GM12864 (cell line): ENCODE measurements at regions not wholly inside any gene's neighbourhood (a gene's known extent, or its start where the extent isn't known, plus 50 kb on each side); places are given as distances from the start of the nearest gene placed in this dataset.

Experiments
- DNase-seq: peaks from one replicate; pipeline ENCODE4 v3.0.0-alpha.2; 2011; ENCODE audit warnings: low read depth
- H3K4me3 ChIP-seq: 2 replicates; pipeline ENCODE4 v1.5.1; 2011; ENCODE audit warnings: mild to moderate bottlenecking, low read depth, low read length, control low read depth
- TF ChIP-seq, protein P1 (sequence below): IDR thresholded peaks from 2 replicates; pipeline ENCODE4 v1.5.1; 2011; ENCODE audit warnings: low read depth, mild to moderate bottlenecking, moderate library complexity, low read length, control low read depth, inconsistent platforms; ENCODE audit errors: missing control alignments

DNA sequence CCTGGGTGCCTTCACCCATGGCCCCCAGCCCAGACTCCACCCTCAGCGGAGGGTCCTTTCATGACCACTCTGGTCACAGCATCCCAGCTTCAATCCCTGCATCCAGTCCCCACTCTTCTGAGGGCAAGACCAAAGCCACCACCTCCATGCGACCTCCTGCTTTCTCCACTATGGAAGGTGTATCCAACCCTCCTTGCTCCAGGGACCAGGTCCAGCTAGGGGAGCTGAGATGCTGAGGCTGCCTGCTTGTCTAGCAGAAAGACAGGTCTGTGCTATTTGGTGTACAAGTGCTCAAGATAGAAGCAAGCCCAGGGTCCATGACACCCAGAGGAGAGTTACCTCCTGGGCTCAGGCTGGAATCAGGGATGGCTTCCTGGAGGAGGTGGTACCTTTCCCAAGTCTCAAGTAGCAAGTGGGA lies 73.8 kb upstream of the RAB6C start:
- DNase-seq, result no peak
- H3K4me3 ChIP-seq, result no peak overlapping the region
- TF ChIP-seq, protein P1, sequence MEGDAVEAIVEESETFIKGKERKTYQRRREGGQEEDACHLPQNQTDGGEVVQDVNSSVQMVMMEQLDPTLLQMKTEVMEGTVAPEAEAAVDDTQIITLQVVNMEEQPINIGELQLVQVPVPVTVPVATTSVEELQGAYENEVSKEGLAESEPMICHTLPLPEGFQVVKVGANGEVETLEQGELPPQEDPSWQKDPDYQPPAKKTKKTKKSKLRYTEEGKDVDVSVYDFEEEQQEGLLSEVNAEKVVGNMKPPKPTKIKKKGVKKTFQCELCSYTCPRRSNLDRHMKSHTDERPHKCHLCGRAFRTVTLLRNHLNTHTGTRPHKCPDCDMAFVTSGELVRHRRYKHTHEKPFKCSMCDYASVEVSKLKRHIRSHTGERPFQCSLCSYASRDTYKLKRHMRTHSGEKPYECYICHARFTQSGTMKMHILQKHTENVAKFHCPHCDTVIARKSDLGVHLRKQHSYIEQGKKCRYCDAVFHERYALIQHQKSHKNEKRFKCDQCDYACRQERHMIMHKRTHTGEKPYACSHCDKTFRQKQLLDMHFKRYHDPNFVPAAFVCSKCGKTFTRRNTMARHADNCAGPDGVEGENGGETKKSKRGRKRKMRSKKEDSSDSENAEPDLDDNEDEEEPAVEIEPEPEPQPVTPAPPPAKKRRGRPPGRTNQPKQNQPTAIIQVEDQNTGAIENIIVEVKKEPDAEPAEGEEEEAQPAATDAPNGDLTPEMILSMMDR, result no peak

DNA sequence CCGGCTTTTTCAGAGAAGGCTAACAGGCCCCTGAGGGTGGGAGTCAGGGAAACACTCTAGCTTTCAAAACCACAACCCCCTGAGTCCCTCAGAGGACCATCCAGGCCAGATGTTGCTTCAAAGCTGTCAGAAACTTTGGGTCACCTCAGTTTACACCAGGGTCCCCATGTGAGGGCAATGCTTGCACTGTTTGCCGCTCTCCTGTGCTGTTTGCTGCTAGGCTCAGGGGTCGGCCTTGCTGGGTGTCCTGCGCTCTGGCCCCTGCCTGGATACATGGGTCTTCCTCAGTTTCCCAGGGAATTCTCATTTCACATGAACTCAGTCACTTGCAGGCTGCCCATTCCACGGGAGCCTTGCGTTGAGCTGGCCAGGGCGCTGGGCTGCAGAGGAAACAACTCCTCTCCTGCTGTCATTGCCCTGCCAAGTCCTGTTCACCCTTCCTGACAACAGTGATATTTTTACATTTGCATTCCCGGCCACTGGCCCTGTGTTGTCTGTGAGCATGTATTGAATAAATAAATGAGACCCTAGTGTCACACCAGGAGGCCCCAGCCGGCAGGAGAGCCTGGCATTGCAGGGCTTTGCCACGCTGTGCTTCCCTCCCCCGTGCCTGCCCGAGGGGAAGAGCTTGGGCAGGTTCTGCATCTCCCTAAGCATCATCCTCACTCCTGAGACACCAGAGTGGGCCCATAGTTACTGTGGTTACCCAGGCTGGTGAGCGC lies 73.2 kb upstream of the RAB6C start:
- TF ChIP-seq, protein P1, result no peak
- H3K4me3 ChIP-seq, result no peak overlapping the region

DNA sequence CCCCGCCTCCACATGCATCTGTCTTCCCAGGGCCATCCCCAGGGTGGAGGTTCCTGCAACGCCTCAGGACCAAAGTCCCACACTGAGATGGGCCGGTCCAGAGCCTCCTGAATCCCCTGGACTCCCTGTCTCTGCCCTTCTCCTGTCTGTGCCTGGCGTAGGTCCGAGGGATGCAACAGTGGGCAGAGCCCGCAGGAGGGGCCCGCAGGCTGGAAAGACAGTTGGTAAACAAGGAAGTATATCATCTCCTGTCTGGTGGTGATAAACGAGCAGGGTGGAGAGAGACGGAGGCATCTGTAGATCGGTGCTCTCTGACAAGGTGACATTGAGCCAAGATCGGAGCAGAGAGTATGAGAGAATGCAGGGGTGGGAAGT lies 72.6 kb upstream of the RAB6C start:
- TF ChIP-seq, protein P1, result no peak
- H3K4me3 ChIP-seq, result no peak overlapping the region
- DNase-seq, result no peak

More for the DNA sequence above, 73.2 kb upstream of the RAB6C start:
- DNase-seq, result no peak

DNA sequence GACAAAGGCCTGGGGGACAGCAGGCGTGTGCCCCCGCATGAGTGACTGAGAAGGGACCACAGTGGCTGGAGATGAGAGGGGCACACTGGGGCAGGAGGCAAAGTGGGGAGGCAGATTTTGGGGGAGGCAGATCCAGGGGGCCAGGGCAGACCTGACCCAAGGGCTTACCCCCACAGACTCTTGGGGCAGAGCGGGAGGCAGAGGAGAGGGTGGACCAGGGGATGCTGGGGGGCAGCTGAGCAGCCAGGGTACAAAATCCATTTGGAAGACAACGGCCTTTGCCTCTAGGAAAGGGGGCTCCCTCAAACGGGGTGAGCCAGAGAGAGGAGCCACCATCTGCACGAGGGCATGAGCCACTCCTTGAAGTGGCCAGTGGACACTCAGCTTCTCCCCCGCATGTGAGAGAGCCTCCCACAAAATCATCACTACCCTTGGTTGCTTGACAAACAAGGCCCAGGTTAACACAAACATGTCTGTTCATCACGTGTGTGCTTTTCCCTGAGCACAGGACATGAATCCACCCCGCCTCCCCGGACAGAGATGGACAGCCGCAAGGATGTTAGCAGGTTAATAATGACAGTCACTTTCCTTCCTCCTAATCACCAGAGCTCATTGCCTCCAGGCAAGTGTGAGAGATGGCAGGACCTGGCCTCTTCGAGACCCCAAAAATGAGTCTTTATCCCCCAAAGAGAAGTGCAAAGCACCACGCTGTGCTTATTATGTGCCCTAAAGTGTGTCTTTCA lies 72.0 kb upstream of the RAB6C start:
- TF ChIP-seq, protein P1, result no peak
- DNase-seq, result no peak
- no peak overlapping the region for H3K4me3 ChIP-seq

DNA sequence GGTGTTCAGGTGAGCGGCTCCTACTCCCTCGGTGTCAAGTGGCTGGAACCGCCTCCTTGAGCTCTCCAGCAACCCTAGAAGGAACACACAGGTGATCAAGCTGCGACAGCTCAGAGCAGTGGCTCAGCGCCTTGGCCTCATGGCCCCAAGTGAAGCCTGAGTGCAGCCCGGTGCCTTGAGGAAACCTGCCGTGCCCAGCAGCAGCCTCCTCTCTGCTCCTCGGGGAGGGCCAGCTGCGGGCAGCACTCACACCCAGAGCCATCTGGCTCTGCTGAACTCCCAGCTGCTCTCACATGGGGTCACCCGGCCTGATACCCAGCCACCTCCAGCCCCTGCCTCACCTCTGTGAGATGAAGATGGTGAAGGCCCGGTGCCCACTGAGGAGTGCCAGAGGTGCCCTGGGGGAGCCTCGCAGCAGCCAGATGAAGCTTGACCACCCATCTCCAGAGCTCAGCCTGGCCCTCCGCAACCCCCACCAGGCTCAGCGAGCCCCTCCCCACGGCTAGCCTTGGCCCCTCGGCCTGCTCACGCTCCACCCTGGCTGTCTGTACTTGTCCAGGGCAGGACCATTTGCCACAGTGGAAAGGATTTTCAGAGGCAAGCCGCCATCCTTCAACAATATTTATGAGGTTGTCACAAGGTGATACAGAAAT lies 70.6 kb upstream of the RAB6C start:
- DNase-seq, result no peak
- TF ChIP-seq, protein P1, result no peak
- no peak overlapping the region for H3K4me3 ChIP-seq

DNA sequence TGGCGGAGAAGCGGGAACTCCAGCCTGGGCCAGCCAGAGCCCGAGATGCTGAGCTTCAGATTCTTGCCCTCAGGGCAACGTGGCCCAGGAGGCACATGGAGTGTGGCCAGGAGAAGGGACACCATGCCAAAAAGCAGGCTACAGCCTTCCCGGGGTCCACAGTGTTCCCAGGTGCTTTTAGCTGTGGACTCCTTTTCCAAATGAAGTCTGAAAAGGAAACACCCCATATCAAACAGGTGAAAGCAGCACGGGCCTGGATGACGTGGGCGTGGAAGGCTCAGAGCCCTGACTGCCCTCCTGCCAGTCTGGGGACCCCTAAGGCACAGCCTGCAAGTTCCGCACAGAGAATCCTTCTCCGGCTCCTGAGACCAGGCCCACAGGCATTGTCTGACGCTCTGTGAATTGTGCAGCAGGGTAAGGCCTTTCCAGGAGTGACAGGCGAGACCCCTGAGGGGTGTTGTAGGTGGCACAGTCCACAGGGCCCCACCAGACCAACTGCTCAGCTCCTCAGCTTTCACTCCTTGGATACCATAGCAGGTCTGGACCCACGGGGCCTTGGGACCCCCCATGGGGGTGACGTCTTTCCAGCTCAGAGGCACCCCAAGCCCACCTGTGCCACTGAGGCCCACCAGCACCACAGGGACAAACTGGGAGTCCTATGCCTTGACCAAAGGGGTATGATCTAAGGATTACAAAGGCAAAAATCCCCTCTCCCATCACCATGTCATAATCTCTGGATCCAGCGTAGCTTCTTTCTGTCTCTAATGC lies 69.6 kb upstream of the RAB6C start:
- DNase-seq, result no peak

More for the DNA sequence above, 69.6 kb upstream of the RAB6C start:
- TF ChIP-seq, protein P1, result no peak
- no peak overlapping the region for H3K4me3 ChIP-seq
